GM18861 (cell line): ENCODE measurements at regions not wholly inside any gene's neighbourhood (a gene's known extent, or its start where the extent isn't known, plus 50 kb on each side); places are given as distances from the start of the nearest gene placed in this dataset.
"Not testable (repeated sequence)": the region's sequence is repeated elsewhere in the genome, so short reads cannot be mapped to it uniquely, and the experiment has no call there.

Experiments used
- ATAC-seq: cut with Tn5 transposase; IDR thresholded peaks from one replicate; pipeline ENCODE4 v1.9.1; 2021; ENCODE audit not compliant: unreplicated experiment

DNA sequence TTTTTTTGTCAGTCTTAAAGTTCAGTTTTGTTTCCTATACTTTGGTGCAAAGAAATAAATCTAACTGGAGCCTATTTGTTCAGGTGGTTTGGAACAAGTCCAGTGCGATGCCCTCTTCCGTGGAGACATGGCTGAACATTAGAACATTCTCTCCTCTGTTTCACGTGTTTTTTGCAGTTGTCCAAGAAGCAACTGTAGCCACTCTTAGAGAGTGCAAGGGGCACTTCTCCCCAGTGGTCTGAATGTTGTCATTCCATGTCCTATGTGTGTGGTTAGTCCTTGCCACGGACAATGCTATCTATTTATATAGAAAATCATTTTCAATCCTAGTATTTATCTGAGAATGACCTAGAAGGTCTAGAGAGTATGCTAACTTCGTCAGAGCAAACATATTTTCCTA lies 1232.5 kb upstream of the SEL1L start:
- ATAC-seq, result no peak

GRCh38 chr14:82766996-82767395 lies 1233.3 kb upstream of the SEL1L start:
- no peak for ATAC-seq

DNA sequence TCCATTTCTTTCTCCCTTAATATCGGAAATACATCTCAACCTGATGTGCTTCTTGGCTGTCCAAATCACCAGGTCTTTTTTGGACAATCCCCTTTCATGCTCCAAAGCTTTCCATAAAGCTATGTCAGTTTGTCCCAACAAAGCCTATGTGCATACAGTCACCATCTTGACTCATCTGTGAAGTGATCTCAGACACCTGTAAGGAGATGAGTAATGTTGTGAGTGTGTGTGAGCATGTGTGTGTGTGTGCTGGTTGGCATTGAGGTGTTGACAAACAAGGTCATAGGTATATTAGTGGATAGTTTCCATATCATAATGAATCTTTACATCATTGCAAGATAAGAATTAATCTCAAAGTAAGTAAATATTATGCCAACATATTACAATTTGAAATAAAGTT lies 1243.3 kb upstream of the SEL1L start:
- no peak for ATAC-seq

DNA sequence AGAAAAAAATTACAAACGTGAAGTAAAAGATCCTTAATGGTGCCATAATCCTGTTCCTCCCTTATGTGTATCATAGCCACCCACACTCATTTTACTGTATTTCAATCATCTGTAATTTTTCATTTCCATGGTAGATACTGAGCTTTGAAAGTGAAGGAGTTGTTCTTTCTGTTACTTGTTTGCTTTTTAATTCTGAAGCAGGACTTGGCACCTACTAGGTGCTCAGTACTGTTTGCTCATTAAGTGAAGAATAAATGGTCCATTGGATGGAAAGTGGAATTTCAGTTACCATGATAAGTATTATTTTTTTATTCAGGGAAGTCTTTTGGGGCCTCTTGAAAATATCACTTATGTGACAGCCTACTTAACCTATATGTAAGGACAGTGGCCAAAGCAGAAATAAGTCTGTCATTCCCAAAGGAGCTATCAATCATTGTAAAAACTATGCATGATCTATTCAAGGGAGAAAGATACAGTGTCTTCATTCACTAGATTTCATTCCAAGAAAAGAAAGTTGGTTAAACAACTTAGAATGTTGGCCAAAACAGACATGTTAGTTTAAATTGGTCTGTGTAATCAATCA lies 1244.4 kb upstream of the SEL1L start:
- ATAC-seq, result no peak

GRCh38 chr14:82778601-82779000 lies 1244.9 kb upstream of the SEL1L start:
- ATAC-seq, result no peak

DNA sequence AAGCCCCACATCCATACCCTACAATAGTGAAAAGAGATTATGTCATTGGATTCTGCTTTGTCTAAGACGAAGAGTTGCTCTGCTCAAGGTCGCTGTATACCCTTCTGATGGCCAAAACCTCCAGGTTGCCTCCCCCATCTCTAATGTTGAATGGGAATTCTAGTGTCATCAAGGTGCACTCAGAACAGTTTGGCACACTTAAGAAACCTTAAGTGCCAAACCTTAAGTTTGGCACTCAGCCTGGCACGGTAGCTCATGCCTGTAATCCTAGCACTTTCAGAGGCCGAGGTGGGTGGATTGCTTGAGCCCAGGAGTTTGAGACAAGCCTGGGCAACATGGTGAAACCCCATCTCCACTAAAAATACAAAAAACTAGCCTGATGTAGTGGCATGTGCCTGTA lies 1245.6 kb upstream of the SEL1L start:
- ATAC-seq, result no peak

GRCh38 chr14:82785756-82786482 lies 1252.3 kb upstream of the SEL1L start:
- ATAC-seq, result no peak

GRCh38 chr14:82786483-82786880 lies 1252.8 kb upstream of the SEL1L start:
- no peak for ATAC-seq

GRCh38 chr14:82796086-82796485 lies 1262.4 kb upstream of the SEL1L start:
- ATAC-seq, result no peak

DNA sequence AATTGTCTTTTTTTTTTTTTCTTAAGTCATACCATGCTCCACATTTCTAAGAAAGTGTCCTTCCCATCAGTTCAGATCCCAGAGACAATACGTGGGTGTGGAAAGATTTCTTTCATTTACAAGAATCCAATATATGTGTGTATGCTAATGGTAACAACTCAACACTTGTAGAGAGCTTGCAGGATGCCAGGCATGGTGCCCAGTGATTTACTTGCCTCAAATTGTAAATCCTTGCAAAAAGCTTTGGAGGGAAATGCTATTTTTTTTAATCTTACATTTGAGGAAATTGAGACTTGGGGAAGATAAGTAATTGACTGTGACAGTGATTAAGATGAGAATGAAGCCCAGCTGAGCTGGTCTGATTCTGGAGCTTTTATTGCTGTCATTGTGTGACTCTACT lies 1264.6 kb upstream of the SEL1L start:
- no peak for ATAC-seq

GRCh38 chr14:82805892-82806825 lies 1272.5 kb upstream of the SEL1L start:
- no peak for ATAC-seq

GRCh38 chr14:82811246-82811645 lies 1277.6 kb upstream of the SEL1L start:
- ATAC-seq, result no peak

DNA sequence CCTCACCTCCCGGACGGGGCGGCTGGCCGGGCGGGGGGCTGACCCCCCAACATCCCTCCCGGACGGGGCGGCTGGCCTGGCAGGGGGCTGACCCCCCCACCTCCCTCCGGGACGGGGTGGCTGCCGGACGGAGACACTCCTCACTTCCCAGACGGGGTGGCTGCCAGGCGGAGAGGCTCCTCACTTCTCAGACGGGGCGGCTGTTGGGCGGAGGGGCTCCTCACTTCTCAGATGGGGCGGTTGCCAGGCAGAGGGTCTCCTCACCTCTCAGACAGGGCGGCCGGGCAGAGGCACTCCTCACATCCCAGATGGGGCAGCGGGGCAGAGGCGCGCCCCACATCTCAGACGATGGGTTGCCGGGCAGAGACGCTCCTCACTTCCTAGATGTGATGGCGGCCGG lies 1280.7 kb upstream of the SEL1L start:
- not testable (repeated sequence) for ATAC-seq

GRCh38 chr14:82830596-82830995 lies 1296.9 kb upstream of the SEL1L start:
- ATAC-seq, result no peak

DNA sequence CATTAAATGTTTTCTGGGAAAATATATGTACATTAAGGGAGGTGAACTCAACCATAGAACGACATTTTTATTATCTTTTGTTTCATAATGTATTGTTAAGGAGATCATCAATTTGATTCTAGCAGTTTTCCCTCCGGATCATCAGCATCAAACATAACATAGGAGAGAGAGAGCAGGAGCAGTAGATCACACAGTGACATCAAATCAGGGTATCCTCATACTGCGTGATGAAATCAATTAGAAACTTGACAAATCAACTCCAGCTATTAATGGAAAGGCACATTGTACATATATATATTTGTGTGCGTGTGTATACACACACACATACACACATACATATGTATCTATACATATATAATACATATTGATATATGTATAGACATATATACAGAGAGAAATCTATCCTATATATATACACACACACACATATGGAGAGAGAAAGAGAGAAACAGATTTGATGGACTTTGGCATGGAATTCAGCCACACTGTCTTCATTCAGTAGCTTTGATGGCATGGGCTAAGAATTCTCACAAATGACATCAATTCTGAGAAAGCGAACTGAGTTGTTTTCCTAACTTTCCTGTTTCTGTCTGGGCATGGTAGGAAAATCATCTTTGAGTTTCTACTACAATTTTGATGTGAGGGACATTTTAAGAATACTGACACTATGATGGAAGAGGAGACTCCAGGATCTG lies 1302.8 kb upstream of the SEL1L start:
- no peak for ATAC-seq

DNA sequence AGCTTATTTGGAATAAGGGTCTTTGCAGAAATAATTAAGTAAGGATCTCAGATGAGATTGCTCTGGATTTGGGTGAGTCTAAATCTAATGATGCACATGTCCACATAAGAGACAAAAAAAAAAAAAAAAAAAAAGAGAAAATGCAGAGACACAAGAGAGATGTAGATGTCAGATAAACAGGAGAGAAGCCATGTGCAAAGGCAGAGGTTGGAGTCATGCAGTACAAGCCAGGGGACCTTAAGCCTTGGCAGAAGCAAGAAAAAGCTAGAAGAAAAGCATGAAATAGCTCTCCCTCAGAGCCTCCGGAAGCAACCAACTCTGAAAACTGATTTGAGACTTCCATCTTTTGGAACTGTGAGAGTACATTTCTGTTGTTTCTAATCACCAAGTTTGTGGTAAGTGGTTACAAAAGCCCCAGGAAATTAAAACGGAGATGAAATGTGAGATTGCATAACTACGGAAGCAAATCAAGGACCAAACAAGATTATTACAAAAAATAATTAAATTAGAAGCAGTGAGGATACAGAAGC lies 1304.0 kb upstream of the SEL1L start:
- ATAC-seq, result no peak

GRCh38 chr14:82850576-82850975 lies 1316.9 kb upstream of the SEL1L start:
- no peak for ATAC-seq

DNA sequence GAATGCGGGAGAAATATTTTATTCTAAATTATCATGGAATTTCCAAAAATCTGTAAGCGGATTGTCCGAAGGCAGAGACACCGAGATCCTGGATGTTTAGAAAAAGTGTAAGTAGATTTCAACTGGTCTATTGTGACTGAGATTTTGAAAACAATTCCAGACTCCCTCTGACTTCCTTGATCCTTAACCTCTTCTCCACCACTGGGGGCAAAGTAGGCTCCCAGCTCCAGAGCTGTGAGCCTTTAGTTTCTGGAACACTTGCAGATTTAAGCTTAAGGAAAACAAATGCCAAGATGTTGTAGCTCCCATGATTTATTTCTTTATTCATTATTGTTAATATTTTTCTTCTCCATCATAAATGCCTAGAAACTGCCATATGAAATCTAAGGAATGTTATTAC lies 1320.5 kb upstream of the SEL1L start:
- no peak for ATAC-seq

- no peak for ATAC-seq
These were observed 1321.2 kb upstream of the SEL1L start for GRCh38 chr14:82854901-82855300.

DNA sequence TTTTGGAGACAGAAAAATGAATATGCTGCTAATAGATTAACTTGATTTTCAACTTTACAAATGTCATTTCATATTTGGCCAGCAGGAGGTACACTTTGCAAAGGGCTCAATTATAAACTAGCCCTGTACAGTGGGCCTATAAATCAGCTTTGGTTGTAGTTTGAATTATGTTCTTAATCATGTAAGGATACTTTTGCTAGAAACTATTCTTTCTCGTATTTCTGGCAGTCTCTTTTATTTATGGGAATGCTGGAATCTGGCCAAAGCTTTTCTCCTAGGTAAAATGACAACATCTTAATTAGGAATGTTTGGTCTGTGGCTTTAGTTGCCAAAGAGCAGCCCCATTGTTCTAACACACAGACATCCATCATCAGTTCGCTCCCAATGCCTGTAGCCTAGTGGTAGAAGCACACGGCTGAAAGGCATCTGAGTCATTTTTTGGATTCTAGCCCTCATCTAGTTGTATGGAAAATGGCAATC lies 1322.3 kb upstream of the SEL1L start:
- no peak for ATAC-seq

DNA sequence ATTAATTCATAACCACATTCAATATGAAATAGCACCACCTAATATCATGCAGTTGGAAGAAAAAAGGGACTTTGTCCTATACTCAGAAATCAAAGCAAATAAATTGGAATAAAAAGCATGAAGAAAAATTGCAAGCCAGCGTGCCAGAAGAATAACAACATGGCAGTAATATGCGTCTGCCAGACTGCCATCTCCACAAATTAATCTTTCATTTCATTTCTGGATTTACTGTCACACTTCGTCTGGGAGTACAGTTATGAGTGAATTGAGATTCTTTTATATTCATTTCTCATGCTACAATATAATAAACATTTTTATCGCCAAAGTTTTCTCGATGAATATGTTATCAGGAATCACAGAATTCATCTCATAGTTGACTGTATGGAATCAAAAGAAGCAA lies 1327.7 kb upstream of the SEL1L start:
- no peak for ATAC-seq
